Central memory CD8-positive, alpha-beta T cell (primary cell): ENCODE measurements at regions not wholly inside any gene's neighbourhood (a gene's known extent, or its start where the extent isn't known, plus 50 kb on each side); places are given as distances from the start of the nearest gene placed in this dataset.
"Not testable (repeated sequence)": the region's sequence is repeated elsewhere in the genome, so short reads cannot be mapped to it uniquely, and the experiment has no call there.

Experiments
- ATAC-seq: fragments of 150-1000 bp; cut with Tn5 transposase; replicated peaks from 2 replicates; pipeline ENCODE4 v1.10.0; 2022; ENCODE audit warnings: mild to moderate bottlenecking, moderate FRiP score, moderate number of reproducible peaks; ENCODE audit not compliant: poor library complexity, severe bottlenecking; ENCODE audit errors: extremely low read depth
- DNase-seq, 2 donors: peaks; one replicate each; pipeline ENCODE4 v3.0.0; 2021; ENCODE audit warnings: low spot score in 2 of 2
- H3K27ac Mint-ChIP-seq: one replicate; pipeline ENCODE4 v1.8.0; 2022; ENCODE audit warnings: low read depth, mild to moderate bottlenecking, moderate library complexity, mixed read lengths
- H3K27me3 Mint-ChIP-seq: one replicate; pipeline ENCODE4 v1.8.0; 2022; ENCODE audit warnings: mixed read lengths
- H3K36me3 Mint-ChIP-seq: one replicate; pipeline ENCODE4 v1.8.0; 2022; ENCODE audit warnings: mild to moderate bottlenecking, moderate library complexity, mixed read lengths; ENCODE audit not compliant: insufficient read depth
- H3K4me1 Mint-ChIP-seq: one replicate; pipeline ENCODE4 v1.8.0; 2022; ENCODE audit warnings: mixed read lengths
- H3K4me3 Mint-ChIP-seq: one replicate; pipeline ENCODE4 v1.8.0; 2022; ENCODE audit warnings: mild to moderate bottlenecking, moderate library complexity, mixed read lengths
- H3K9me3 Mint-ChIP-seq: one replicate; pipeline ENCODE4 v1.8.0; 2022; ENCODE audit warnings: mixed read lengths

DNA sequence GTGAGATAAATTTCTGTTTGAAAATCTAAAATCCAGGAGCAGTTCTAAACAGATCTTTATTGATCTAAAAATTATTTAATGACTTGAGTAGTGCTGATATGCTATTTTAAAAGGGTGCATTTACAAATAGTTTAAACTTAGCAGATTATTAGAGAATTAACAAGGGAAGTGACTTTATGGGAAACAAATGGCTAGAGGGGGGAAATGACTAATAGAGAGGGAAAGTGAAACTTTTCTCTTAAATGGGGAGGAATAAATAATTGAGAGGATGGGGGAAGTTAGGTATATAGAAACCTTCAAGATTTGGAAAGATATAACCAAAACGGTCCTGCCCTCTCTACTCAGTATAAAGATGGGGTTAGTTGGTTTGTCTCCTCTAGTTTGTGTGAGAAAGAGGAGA is 90.1 kb upstream of the ARMC3 start:
- Mint-ChIP-seq H3K4me1 (no peaks in the 10 kb centered on the region), H3K36me3 (peaks cover 3% of the 10 kb centered on the region), H3K9me3 (no peaks in the 10 kb centered on the region), H3K27ac (no peak overlapping the region), H3K4me3 (no peak overlapping the region), H3K27me3 (peaks cover 22% of the 10 kb centered on the region)
- ATAC-seq (no peak), DNase-seq (no peak)

DNA sequence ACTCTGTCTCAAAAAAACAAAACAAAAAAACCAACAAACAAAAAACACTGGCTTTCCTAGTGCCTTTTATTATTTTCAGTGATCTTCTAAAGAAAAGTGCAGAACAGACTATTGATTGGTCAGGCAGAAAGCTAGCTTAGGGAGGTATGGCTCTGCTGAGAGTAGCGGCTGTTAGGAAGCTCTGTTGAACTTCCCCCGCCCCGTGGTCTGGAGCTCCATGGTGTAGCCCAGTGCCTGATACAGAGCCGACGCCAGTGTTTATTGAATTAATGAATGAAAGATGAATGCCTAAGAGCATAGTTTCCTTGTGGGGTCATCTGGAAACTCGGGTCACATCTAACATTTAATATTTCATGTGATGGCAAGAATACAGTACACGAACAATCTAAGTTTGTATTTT is 90.5 kb upstream of the ARMC3 start:
- H3K27ac Mint-ChIP-seq, result no peak overlapping the region
- H3K27me3 Mint-ChIP-seq, result peaks cover 22% of the 10 kb centered on the region
- no peak overlapping the region for H3K4me3 Mint-ChIP-seq
- H3K9me3 Mint-ChIP-seq, result no peaks in the 10 kb centered on the region
- ATAC-seq (no peak), DNase-seq (no peak)
- H3K4me1 Mint-ChIP-seq, result no peaks in the 10 kb centered on the region
- peaks cover 3% of the 10 kb centered on the region for H3K36me3 Mint-ChIP-seq

DNA sequence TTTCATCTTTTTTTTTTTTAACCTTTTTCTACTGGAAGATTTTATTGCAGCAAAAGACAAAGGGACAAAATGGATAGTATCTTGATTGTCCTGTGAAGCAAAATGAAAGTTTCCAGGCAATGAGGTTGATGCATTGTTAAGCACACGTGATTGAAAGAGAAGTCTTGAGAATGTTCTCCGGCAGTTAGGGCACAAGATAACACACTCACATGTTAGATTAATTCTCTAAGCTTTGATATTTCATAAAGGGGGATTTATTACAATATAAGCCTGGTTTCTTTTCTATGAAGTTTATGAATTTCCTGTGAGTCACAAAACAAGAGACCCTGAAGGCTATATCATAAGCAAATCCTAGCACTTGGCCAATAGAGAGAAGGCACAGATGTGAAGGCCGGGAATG is 93.4 kb upstream of the ARMC3 start:
- ATAC-seq (no peak), DNase-seq (no peak)
- H3K27me3 Mint-ChIP-seq, result peaks cover 16% of the 10 kb centered on the region
- H3K4me3 Mint-ChIP-seq, result no peak overlapping the region
- H3K36me3 Mint-ChIP-seq, result peaks cover 3% of the 10 kb centered on the region
- no peak overlapping the region for H3K27ac Mint-ChIP-seq
- no peaks in the 10 kb centered on the region for H3K9me3 Mint-ChIP-seq
- H3K4me1 Mint-ChIP-seq, result no peaks in the 10 kb centered on the region

DNA sequence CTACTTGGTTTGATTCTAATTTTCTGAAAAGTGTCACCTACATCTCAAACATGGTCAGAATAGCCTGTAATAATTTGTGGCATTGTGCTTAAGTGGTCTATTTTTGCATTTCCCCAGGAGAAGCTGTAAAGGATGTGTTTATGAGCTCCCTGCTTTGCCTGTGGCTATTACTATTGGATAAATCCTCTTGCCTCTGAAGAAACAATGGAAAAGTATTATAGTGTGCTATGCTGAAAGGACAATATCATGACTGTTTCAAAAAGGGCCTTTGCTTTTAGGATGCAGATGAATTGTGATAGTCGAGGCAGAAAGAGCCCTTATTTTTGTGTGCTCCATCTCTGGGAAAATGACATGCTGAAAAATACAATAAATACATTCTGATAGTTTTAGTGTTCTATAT is 94.1 kb upstream of the ARMC3 start:
- DNase-seq, result no peak
- Mint-ChIP-seq H3K27ac (no peak overlapping the region), H3K4me3 (no peak overlapping the region), H3K27me3 (peaks cover 12% of the 10 kb centered on the region), H3K36me3 (peaks cover 3% of the 10 kb centered on the region), H3K4me1 (no peaks in the 10 kb centered on the region), H3K9me3 (no peaks in the 10 kb centered on the region)
- no peak for ATAC-seq

DNA sequence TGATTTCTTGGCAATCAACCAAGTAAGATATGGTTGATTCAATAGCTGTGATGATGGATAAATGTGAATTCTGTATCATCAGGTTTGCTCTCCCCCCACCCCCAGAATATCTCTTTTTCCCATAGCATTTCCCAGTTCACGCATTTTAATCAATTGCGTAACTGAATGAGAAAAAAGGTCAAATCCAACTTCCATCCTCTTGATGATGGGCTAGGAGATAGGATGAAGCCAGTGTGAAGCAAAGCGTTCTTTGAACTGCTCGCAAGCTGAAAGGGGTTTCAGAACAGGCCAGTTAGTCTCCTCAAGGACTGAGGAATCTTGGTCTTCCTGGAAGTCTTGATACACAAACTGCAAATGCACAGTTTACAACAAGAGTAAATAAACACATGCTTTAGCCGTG is 94.5 kb upstream of the ARMC3 start:
- no peak overlapping the region for H3K4me3 Mint-ChIP-seq
- peaks cover 12% of the 10 kb centered on the region for H3K27me3 Mint-ChIP-seq
- no peak overlapping the region for H3K27ac Mint-ChIP-seq
- H3K36me3 Mint-ChIP-seq, result peaks cover 3% of the 10 kb centered on the region
- H3K4me1 Mint-ChIP-seq, result no peaks in the 10 kb centered on the region
- DNase-seq (no peak), ATAC-seq (no peak)
- no peaks in the 10 kb centered on the region for H3K9me3 Mint-ChIP-seq

DNA sequence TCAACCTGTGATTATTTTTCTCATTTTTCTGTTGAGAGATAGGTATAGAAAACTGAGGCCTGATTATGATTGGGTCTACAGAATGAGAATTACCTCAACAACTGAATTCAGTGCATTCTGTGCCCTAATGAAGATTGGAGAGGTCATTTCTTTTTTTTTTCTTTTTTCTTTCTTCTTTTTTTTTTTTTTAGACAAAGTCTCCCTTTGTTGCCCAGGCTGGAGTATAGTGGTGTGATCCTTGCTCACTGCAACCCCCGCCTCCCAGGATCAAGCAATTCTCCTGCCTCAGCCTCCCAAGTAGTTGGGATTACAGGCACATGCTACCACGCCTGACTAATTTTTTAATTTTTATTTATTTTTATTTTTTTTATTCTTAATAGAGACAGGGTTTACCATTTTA is 95.0 kb upstream of the ARMC3 start:
- DNase-seq (no peak), ATAC-seq (no peak)
- peaks cover 3% of the 10 kb centered on the region for H3K36me3 Mint-ChIP-seq
- no peaks in the 10 kb centered on the region for H3K9me3 Mint-ChIP-seq
- H3K4me3 Mint-ChIP-seq, result no peak overlapping the region
- H3K4me1 Mint-ChIP-seq, result no peaks in the 10 kb centered on the region
- H3K27me3 Mint-ChIP-seq, result peaks cover 8% of the 10 kb centered on the region
- H3K27ac Mint-ChIP-seq, result no peak overlapping the region

DNA sequence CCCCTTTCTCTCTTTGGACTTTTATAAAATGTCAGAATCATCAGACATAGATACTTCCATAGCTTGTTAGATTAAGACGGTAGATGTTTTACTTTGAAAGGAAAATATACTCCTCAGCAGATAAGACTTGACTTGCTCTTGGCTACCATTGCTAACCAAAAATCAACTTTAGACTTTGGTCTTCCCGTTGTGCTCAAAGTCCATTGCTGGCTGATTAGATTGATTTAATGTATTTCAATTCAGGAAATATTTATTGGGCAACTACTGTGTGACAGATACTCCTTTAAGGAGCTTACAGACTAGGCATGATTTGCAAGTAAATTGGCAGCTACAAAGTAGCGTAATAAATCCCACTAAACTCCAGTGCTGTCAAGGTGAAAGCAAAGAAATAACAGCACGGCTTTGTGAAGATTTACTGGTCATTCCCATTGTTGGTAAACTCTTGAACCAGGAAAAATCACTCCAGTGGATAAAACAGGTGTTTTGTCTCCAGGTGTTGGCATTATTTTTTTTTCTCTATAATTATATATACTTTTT is 95.7 kb upstream of the ARMC3 start:
- Mint-ChIP-seq H3K27ac (no peak overlapping the region), H3K4me1 (no peaks in the 10 kb centered on the region), H3K36me3 (peaks cover under 1% of the 10 kb centered on the region), H3K4me3 (no peak overlapping the region), H3K9me3 (no peaks in the 10 kb centered on the region), H3K27me3 (peaks cover 1% of the 10 kb centered on the region)
- DNase-seq (no peak), ATAC-seq (no peak)

DNA sequence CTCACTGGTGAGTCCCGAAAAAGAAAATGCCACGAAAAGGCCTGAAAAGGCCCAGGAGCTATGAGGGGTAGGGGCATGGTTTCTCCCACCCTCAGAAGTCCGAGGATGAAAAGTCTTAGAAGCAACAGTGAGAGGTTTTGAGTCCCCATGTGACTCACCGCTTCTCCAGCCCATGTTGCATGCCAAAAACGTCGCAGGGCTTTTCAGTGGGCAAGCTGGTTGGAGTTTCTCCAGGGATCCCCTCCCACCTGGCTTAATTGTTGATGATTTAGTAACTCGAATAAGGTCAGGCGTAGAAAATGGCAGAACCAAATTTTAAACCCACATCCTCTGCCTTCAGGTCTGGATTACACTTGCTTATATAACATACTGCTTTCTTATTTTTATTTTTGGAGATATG is 96.3 kb upstream of the ARMC3 start:
- ATAC-seq (no peak), DNase-seq (no peak)
- Mint-ChIP-seq H3K4me3 (no peak overlapping the region), H3K9me3 (no peaks in the 10 kb centered on the region), H3K36me3 (no peaks in the 10 kb centered on the region), H3K27me3 (peaks cover under 1% of the 10 kb centered on the region), H3K27ac (no peak overlapping the region), H3K4me1 (no peaks in the 10 kb centered on the region)

DNA sequence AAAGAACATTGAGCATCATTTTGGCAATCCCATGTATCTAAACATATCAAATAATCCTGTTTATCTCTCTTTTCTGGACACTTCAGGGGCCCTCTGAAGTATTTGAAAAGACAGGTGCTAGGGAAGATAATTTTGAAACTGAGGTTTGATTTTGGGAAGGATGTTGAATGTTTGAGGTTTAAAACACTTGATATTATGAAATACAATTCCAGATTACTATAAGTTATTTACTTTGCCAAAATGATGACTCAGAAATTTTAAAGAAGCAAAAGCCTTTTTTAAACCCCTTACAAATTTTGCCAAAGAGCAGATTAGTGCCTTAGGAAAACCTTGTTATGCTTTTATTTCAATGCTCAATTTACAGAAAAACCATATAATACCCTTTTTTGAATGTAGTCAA is 99.1 kb upstream of the ARMC3 start:
- ATAC-seq, DNase-seq, H3K9me3 Mint-ChIP-seq, H3K4me3 Mint-ChIP-seq, H3K36me3 Mint-ChIP-seq, H3K4me1 Mint-ChIP-seq, H3K27ac Mint-ChIP-seq: not testable (repeated sequence)
- peaks cover 15% of the 10 kb centered on the region for H3K27me3 Mint-ChIP-seq

DNA sequence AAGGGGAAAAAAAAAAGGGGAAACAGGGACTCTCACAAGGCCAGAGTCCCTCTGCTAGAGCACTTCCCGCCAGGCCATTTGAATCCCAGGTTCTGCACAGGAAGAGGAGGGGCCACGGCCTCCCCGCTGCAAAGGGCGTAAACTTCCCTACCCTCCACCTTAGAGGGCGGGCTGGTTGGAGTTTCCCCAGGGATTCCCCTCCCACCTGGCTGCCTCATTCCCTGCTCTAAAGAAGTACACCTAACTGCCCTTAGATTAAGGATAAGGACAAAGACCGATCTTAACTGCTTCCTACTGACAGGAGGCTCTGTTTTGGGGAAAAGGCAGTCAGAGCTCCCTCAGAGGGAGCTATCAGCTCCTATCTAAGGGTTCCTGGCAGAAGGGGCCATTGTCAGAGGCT is 102.0 kb upstream of the ARMC3 start:
- DNase-seq (no peak), ATAC-seq (no peak)
- H3K27ac Mint-ChIP-seq, result no peak overlapping the region
- H3K4me1 Mint-ChIP-seq, result no peaks in the 10 kb centered on the region
- no peak overlapping the region for H3K4me3 Mint-ChIP-seq
- no peaks in the 10 kb centered on the region for H3K36me3 Mint-ChIP-seq
- no peaks in the 10 kb centered on the region for H3K9me3 Mint-ChIP-seq
- peaks cover 15% of the 10 kb centered on the region for H3K27me3 Mint-ChIP-seq

DNA sequence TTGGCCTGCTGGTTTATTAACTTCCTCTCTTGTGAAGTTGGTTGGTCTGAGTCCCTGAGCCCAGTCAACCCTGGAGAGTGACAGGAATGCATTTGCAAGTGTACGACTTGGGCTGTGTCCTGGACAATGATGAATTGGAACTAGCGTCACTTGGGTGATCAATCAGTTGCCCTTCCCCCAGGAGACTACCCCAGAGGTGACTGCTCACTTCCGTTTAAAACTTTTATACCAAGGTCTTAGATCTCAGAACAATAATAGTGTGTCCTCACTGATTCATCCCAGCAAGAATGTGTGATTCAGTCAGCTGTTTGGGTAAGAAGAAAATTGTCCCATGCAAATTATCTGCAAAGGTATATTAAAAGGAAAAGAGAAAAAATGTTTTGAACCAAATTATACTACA is 102.9 kb upstream of the ARMC3 start:
- ATAC-seq (no peak), DNase-seq (no peak)
- H3K36me3 Mint-ChIP-seq, result no peaks in the 10 kb centered on the region
- no peaks in the 10 kb centered on the region for H3K9me3 Mint-ChIP-seq
- no peak overlapping the region for H3K27ac Mint-ChIP-seq
- peaks cover 15% of the 10 kb centered on the region for H3K27me3 Mint-ChIP-seq
- no peaks in the 10 kb centered on the region for H3K4me1 Mint-ChIP-seq
- H3K4me3 Mint-ChIP-seq, result no peak overlapping the region

DNA sequence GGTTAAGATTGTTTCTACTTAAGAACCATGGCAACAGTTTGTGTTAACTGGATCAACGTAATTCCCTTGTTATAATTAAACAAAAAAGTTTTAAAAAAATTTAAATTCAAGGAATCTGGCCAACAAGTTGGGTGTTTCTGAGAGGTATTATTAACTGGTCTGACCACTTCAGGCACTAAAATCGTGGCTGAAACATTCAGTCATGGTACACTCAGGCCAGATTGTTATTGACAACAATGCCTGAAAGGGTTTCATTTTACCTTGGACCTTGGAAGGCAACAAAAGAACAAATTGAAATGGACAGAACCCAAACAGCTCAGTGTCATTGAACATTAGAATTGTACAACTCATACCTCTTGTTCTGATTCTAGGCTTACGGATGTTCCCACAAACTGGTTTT is 103.3 kb upstream of the ARMC3 start:
- Mint-ChIP-seq H3K4me3 (no peak overlapping the region), H3K27ac (no peak overlapping the region), H3K36me3 (no peaks in the 10 kb centered on the region), H3K4me1 (no peaks in the 10 kb centered on the region), H3K9me3 (no peaks in the 10 kb centered on the region), H3K27me3 (peaks cover 15% of the 10 kb centered on the region)
- ATAC-seq, result no peak
- DNase-seq, result no peak

DNA sequence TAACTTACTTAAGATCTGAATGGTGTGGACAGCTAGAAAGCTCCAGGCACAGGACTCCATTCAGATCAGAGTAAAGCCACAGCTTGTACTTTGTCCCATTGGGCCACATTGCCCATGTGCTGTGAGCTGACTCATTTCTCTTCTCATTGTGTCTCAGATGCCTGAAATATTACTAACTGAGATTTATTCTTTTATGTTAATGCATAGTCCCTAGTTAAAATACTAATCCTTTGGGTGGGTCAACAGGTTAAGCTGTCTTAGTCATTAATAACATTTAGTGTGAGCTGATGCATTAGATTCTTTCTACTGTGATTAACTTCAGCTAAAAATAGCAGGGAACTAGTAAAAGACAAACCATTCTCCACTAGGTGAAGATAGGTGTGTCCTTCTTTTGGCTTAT is 104.7 kb upstream of the ARMC3 start:
- Mint-ChIP-seq H3K27me3 (peaks cover 15% of the 10 kb centered on the region), H3K36me3 (no peaks in the 10 kb centered on the region), H3K27ac (no peak overlapping the region), H3K4me1 (no peaks in the 10 kb centered on the region), H3K9me3 (no peaks in the 10 kb centered on the region), H3K4me3 (no peak overlapping the region)
- ATAC-seq (no peak), DNase-seq (no peak)

DNA sequence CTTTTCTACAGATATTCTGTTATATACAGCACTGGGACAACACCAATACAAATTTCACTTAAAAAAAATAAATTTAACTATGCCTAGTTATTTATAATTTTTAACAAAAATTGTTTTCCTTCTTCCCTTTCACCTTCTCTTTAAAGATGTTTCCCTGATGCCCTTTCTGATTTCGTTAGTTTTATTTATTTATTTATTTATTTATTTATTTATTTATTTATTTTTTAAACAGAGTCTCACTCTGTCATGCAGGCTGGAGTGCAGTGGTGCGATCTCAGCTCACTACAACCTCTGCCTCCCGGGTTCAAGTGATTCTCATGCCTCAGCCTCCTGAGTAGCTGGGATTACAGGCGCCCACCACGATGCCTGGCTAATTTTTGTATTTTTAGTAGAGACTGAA is 105.9 kb upstream of the ARMC3 start:
- not testable (repeated sequence) for ATAC-seq, H3K27ac Mint-ChIP-seq, H3K4me3 Mint-ChIP-seq, H3K36me3 Mint-ChIP-seq, H3K9me3 Mint-ChIP-seq, DNase-seq, H3K4me1 Mint-ChIP-seq
- H3K27me3 Mint-ChIP-seq, result peaks cover 15% of the 10 kb centered on the region
